Skeletal muscle satellite cell (primary cell): ENCODE measurements at regions not wholly inside any gene's neighbourhood (a gene's known extent, or its start where the extent isn't known, plus 50 kb on each side); places are given as distances from the start of the nearest gene placed in this dataset.

ENCODE experiments used
- H3K27me3 ChIP-seq: 2 replicates; pipeline ENCODE4 v1.7.0; 2013; ENCODE audit warnings: low read length; ENCODE audit not compliant: control insufficient read depth, insufficient read depth
- H3K36me3 ChIP-seq: 2 replicates; pipeline ENCODE4 v1.7.0; 2013; ENCODE audit warnings: mild to moderate bottlenecking, control low read depth, low read length; ENCODE audit not compliant: insufficient read depth
- H3K4me1 ChIP-seq: 2 replicates; pipeline ENCODE4 v1.7.0; 2013; ENCODE audit warnings: low read length; ENCODE audit not compliant: control insufficient read depth, insufficient read depth
- H3K4me2 ChIP-seq: 2 replicates; pipeline ENCODE4 v1.7.0; 2013; ENCODE audit warnings: mild to moderate bottlenecking, low read length
- H3K4me3 ChIP-seq: 2 replicates; pipeline ENCODE4 v1.7.0; 2013; ENCODE audit warnings: low read length
- H3K9ac ChIP-seq: 2 replicates; pipeline ENCODE4 v1.7.0; 2013; ENCODE audit warnings: mild to moderate bottlenecking, low read depth, low read length, moderate library complexity
- H3K9me3 ChIP-seq: replicated peaks from 2 replicates; pipeline ENCODE4 v1.7.0; 2013; ENCODE audit warnings: mild to moderate bottlenecking, control low read depth, low read length

- H3K9ac ChIP-seq = no peak overlapping the region
- H3K4me1 ChIP-seq = no peaks in the 10 kb centered on the region
- no peak overlapping the region for H3K4me2 ChIP-seq
- peaks cover 42% of the 10 kb centered on the region for H3K27me3 ChIP-seq
- H3K9me3 ChIP-seq = no peaks in the 10 kb centered on the region
- no peak overlapping the region for H3K4me3 ChIP-seq
- H3K36me3 ChIP-seq = no peaks in the 10 kb centered on the region
Measured at GRCh38 chr6:43858161-43859153, 88.4 kb downstream of the VEGFA start.

GRCh38 chr6:43856005-43856765 lies 86.2 kb downstream of the VEGFA start:
- Histone ChIP-seq H3K4me1 (peaks cover 8% of the 10 kb centered on the region), H3K27me3 (peaks cover 27% of the 10 kb centered on the region), H3K36me3 (no peaks in the 10 kb centered on the region), H3K9ac (no peak overlapping the region), H3K4me2 (no peak overlapping the region), H3K4me3 (no peak overlapping the region), H3K9me3 (no peaks in the 10 kb centered on the region)

- Histone ChIP-seq H3K4me1 (peaks cover 16% of the 10 kb centered on the region), H3K4me2 (no peak overlapping the region), H3K4me3 (no peak overlapping the region), H3K36me3 (no peaks in the 10 kb centered on the region), H3K9ac (no peak overlapping the region), H3K27me3 (peaks cover 20% of the 10 kb centered on the region), H3K9me3 (no peaks in the 10 kb centered on the region)
Measured at GRCh38 chr6:43855247-43855646, 85.2 kb downstream of the VEGFA start.

GRCh38 chr6:43853066-43853650 lies 83.1 kb downstream of the VEGFA start:
- Histone ChIP-seq H3K4me3 (no peak overlapping the region), H3K4me2 (no peak overlapping the region), H3K9ac (no peak overlapping the region), H3K9me3 (no peaks in the 10 kb centered on the region), H3K4me1 (peaks cover 16% of the 10 kb centered on the region), H3K27me3 (peaks cover 6% of the 10 kb centered on the region), H3K36me3 (no peaks in the 10 kb centered on the region)

GRCh38 chr6:43852350-43852864 lies 82.4 kb downstream of the VEGFA start:
- Histone ChIP-seq H3K9me3 (no peaks in the 10 kb centered on the region), H3K4me3 (no peak overlapping the region), H3K4me1 (peaks cover 16% of the 10 kb centered on the region)

GRCh38 chr6:43851204-43851865 lies 81.3 kb downstream of the VEGFA start:
- H3K4me2 ChIP-seq = peak overlapping the region; percentile 37
- peaks cover 15% of the 10 kb centered on the region for H3K27me3 ChIP-seq
- no peak overlapping the region for H3K4me3 ChIP-seq
- H3K9ac ChIP-seq = no peak overlapping the region
- peaks cover 16% of the 10 kb centered on the region for H3K4me1 ChIP-seq
- no peaks in the 10 kb centered on the region for H3K9me3 ChIP-seq
- H3K36me3 ChIP-seq = no peaks in the 10 kb centered on the region

More at GRCh38 chr6:43852350-43852864, 82.4 kb downstream of the VEGFA start:
- H3K9ac ChIP-seq = no peak overlapping the region
- H3K4me2 ChIP-seq = no peak overlapping the region
- H3K36me3 ChIP-seq = no peaks in the 10 kb centered on the region
- H3K27me3 ChIP-seq = peaks cover 13% of the 10 kb centered on the region

- H3K9ac ChIP-seq = no peak overlapping the region
- H3K36me3 ChIP-seq = no peaks in the 10 kb centered on the region
- peaks cover 16% of the 10 kb centered on the region for H3K4me1 ChIP-seq
- peaks cover 20% of the 10 kb centered on the region for H3K27me3 ChIP-seq
- peak overlapping the region; percentile 31 for H3K4me2 ChIP-seq
- no peaks in the 10 kb centered on the region for H3K9me3 ChIP-seq
- H3K4me3 ChIP-seq = no peak overlapping the region
Measured at GRCh38 chr6:43850314-43851203, 80.5 kb downstream of the VEGFA start.

GRCh38 chr6:43849844-43850243 lies 79.8 kb downstream of the VEGFA start:
- H3K4me2 ChIP-seq = no peak overlapping the region
- H3K4me1 ChIP-seq = peaks cover 16% of the 10 kb centered on the region
- peaks cover 24% of the 10 kb centered on the region for H3K27me3 ChIP-seq
- H3K9ac ChIP-seq = no peak overlapping the region
- no peaks in the 10 kb centered on the region for H3K36me3 ChIP-seq
- H3K9me3 ChIP-seq = no peaks in the 10 kb centered on the region
- no peak overlapping the region for H3K4me3 ChIP-seq

- H3K4me3 ChIP-seq = no peak overlapping the region
- H3K9ac ChIP-seq = no peak overlapping the region
- peaks cover 34% of the 10 kb centered on the region for H3K27me3 ChIP-seq
- H3K4me2 ChIP-seq = no peak overlapping the region
- H3K9me3 ChIP-seq = no peaks in the 10 kb centered on the region
- peaks cover 16% of the 10 kb centered on the region for H3K4me1 ChIP-seq
- H3K36me3 ChIP-seq = no peaks in the 10 kb centered on the region
Measured at GRCh38 chr6:43848671-43849391, 78.8 kb downstream of the VEGFA start.
